HCT116 (cell line): ENCODE measurements at regions not wholly inside any gene's neighbourhood (a gene's known extent, or its start where the extent isn't known, plus 50 kb on each side); places are given as distances from the start of the nearest gene placed in this dataset.

ENCODE experiments used
- CEBPB ChIP-seq: IDR thresholded peaks from 2 replicates; pipeline ENCODE4 v1.6.1; 2012; ENCODE audit warnings: low read depth
- CTCF ChIP-seq, 3 experiments: fragments of 200-600 bp in 1 of 3; sonication (generic) in 1 of 3; IDR thresholded peaks in 2 of 3; conservative IDR thresholded peaks in 1 of 3; 2 replicates each; pipeline ENCODE4 v1.5.1; 2012 to 2017; ENCODE audit warnings: low read depth in 2 of 3, low read length in 2 of 3, antibody characterized with exemption in 1 of 3, borderline replicate concordance in 1 of 3, control low read depth in 1 of 3, mild to moderate bottlenecking in 1 of 3, mixed read lengths in 1 of 3, mixed run types in 1 of 3, moderate library complexity in 1 of 3; ENCODE audit not compliant: insufficient read depth in 1 of 3
- EZH2 ChIP-seq: fragments of 200-600 bp; sonication (generic); IDR thresholded peaks from 2 replicates; pipeline ENCODE4 v1.6.1; 2017; ENCODE audit warnings: antibody characterized with exemption, mixed run types
- POLR2A ChIP-seq: IDR thresholded peaks from 2 replicates; pipeline ENCODE4 v1.7.0; 2011; ENCODE audit warnings: borderline replicate concordance; ENCODE audit not compliant: insufficient read depth, insufficient read length; ENCODE audit errors: extremely low read depth
- POLR2AphosphoS5 ChIP-seq: IDR thresholded peaks from 2 replicates; pipeline ENCODE4 v1.6.1; 2011; ENCODE audit warnings: mild to moderate bottlenecking, low read depth, low read length, moderate library complexity
- RAD21 ChIP-seq: IDR thresholded peaks from 2 replicates; pipeline ENCODE4 v1.6.1; 2012; ENCODE audit warnings: low read depth, mild to moderate bottlenecking
- SP1 ChIP-seq: IDR thresholded peaks from 2 replicates; pipeline ENCODE4 v1.6.1; 2012; ENCODE audit warnings: low read depth
- ZNF274 ChIP-seq: fragments of 200-500 bp; sonication (Bioruptor generic); IDR thresholded peaks from 2 replicates; pipeline ENCODE4 v1.6.1; 2014; ENCODE audit warnings: mild to moderate bottlenecking, low read depth, low read length, inconsistent platforms
- TF ChIP-seq, protein P1 (sequence below): IDR thresholded peaks from 2 replicates; pipeline ENCODE4 v1.6.1; 2012; ENCODE audit warnings: low read depth
- TF ChIP-seq, protein P2 (sequence below): IDR thresholded peaks from 2 replicates; pipeline ENCODE4 v1.6.1; 2012
- TF ChIP-seq, protein P3 (sequence below): IDR thresholded peaks from 2 replicates; pipeline ENCODE4 v1.6.1; 2011; ENCODE audit warnings: mild to moderate bottlenecking, low read length, moderate library complexity; ENCODE audit not compliant: insufficient replicate concordance; ENCODE audit errors: extremely low read depth

GRCh38 chr16:29148867-29149272 is 164.0 kb downstream of the LAT start:
- no peak for TF ChIP-seq CTCF (IDR thresholded peaks at IDR 0.05 in 2 of 3, conservative IDR thresholded peaks at IDR 0.05 in 1 of 3; ENCODE audit: borderline replicate concordance in 1 of 3, insufficient read depth in 1 of 3, low read depth in 2 of 3, low read length in 2 of 3)
- no peak for TF ChIP-seq EZH2
- TF ChIP-seq, protein P1, sequence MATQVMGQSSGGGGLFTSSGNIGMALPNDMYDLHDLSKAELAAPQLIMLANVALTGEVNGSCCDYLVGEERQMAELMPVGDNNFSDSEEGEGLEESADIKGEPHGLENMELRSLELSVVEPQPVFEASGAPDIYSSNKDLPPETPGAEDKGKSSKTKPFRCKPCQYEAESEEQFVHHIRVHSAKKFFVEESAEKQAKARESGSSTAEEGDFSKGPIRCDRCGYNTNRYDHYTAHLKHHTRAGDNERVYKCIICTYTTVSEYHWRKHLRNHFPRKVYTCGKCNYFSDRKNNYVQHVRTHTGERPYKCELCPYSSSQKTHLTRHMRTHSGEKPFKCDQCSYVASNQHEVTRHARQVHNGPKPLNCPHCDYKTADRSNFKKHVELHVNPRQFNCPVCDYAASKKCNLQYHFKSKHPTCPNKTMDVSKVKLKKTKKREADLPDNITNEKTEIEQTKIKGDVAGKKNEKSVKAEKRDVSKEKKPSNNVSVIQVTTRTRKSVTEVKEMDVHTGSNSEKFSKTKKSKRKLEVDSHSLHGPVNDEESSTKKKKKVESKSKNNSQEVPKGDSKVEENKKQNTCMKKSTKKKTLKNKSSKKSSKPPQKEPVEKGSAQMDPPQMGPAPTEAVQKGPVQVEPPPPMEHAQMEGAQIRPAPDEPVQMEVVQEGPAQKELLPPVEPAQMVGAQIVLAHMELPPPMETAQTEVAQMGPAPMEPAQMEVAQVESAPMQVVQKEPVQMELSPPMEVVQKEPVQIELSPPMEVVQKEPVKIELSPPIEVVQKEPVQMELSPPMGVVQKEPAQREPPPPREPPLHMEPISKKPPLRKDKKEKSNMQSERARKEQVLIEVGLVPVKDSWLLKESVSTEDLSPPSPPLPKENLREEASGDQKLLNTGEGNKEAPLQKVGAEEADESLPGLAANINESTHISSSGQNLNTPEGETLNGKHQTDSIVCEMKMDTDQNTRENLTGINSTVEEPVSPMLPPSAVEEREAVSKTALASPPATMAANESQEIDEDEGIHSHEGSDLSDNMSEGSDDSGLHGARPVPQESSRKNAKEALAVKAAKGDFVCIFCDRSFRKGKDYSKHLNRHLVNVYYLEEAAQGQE: no peak
- TF ChIP-seq, protein P2, sequence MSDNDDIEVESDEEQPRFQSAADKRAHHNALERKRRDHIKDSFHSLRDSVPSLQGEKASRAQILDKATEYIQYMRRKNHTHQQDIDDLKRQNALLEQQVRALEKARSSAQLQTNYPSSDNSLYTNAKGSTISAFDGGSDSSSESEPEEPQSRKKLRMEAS: no peak
- TF ChIP-seq SP1: no peak
- no peak for TF ChIP-seq RAD21
- TF ChIP-seq, protein P3, sequence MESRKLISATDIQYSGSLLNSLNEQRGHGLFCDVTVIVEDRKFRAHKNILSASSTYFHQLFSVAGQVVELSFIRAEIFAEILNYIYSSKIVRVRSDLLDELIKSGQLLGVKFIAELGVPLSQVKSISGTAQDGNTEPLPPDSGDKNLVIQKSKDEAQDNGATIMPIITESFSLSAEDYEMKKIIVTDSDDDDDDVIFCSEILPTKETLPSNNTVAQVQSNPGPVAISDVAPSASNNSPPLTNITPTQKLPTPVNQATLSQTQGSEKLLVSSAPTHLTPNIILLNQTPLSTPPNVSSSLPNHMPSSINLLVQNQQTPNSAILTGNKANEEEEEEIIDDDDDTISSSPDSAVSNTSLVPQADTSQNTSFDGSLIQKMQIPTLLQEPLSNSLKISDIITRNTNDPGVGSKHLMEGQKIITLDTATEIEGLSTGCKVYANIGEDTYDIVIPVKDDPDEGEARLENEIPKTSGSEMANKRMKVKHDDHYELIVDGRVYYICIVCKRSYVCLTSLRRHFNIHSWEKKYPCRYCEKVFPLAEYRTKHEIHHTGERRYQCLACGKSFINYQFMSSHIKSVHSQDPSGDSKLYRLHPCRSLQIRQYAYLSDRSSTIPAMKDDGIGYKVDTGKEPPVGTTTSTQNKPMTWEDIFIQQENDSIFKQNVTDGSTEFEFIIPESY: no peak
- TF ChIP-seq CEBPB: no peak
- TF ChIP-seq ZNF274: no peak
- no peak for TF ChIP-seq POLR2AphosphoS5
- no peak for TF ChIP-seq POLR2A
